Common myeloid progenitor, CD34-positive (primary cell): ENCODE measurements at regions not wholly inside any gene's neighbourhood (a gene's known extent, or its start where the extent isn't known, plus 50 kb on each side); places are given as distances from the start of the nearest gene placed in this dataset.

ENCODE experiments used
- CTCF ChIA-PET: fragments of 350-600 bp; sonication (Branson Sonifier 250); formaldehyde crosslinking; loops from one replicate; lab custom pipeline; 2021; ENCODE audit warnings: antibody characterized with exemption; lab: Charles Lee
- POLR2A ChIA-PET: fragments of 350-600 bp; sonication (Branson Sonifier 250); formaldehyde crosslinking; loops from one replicate; lab custom pipeline; 2021; ENCODE audit warnings: antibody characterized with exemption; lab: Charles Lee
- DNase-seq, 3 donors: peaks; one replicate each; pipeline versions ENCODE4 v3.0.0 to v3.0.0-alpha.2; 2013
- H3K27ac ChIP-seq, 2 experiments: 1 replicate in 1 of 2; 2 replicates in 1 of 2; pipeline ENCODE4 v1.7.0; 2013; ENCODE audit warnings: inconsistent platforms in 2 of 2, low read length in 2 of 2, mild to moderate bottlenecking in 2 of 2, low read depth in 1 of 2, moderate library complexity in 1 of 2; ENCODE audit not compliant: severe bottlenecking in 2 of 2, insufficient read depth in 1 of 2, poor library complexity in 1 of 2
- H3K27me3 ChIP-seq, 5 experiments: replicated peaks in 2 of 5; 1 replicate in 3 of 5; 2 replicates in 2 of 5; pipeline versions ENCODE4 v1.6.1 to v1.7.0; 2013; ENCODE audit warnings: low read length in 4 of 5, mild to moderate bottlenecking in 2 of 5, moderate library complexity in 2 of 5, inconsistent platforms in 1 of 5; ENCODE audit not compliant: insufficient read depth in 5 of 5, control insufficient read depth in 4 of 5
- H3K36me3 ChIP-seq, 4 experiments: 1 replicate in 2 of 4; 2 replicates in 2 of 4; pipeline versions ENCODE4 v1.6.1 to v1.7.0; 2013; ENCODE audit warnings: low read length in 3 of 4, control low read depth in 1 of 4, mild to moderate bottlenecking in 1 of 4; ENCODE audit not compliant: control insufficient read depth in 4 of 4, insufficient read depth in 4 of 4
- H3K4me1 ChIP-seq, 4 experiments: 1 replicate in 3 of 4; 2 replicates in 1 of 4; pipeline versions ENCODE4 v1.6.1 to v1.7.1; 2013; ENCODE audit warnings: low read length in 3 of 4, mild to moderate bottlenecking in 3 of 4, control low read depth in 1 of 4, inconsistent platforms in 1 of 4, moderate library complexity in 1 of 4; ENCODE audit not compliant: control insufficient read depth in 4 of 4, insufficient read depth in 4 of 4; ENCODE audit errors: control extremely low read depth in 1 of 4
- H3K4me3 ChIP-seq, 7 experiments: 1 replicate in 4 of 7; 2 replicates in 3 of 7; pipeline versions ENCODE4 v1.5.1 to v1.7.0; 2013; ENCODE audit warnings: mild to moderate bottlenecking in 7 of 7, low read length in 6 of 7, moderate library complexity in 6 of 7, inconsistent platforms in 2 of 7, low read depth in 2 of 7, control low read depth in 1 of 7; ENCODE audit not compliant: insufficient read depth in 4 of 7, control insufficient read depth in 1 of 7; ENCODE audit errors: extremely low read depth in 1 of 7
- H3K9me3 ChIP-seq, 5 experiments: 1 replicate in 4 of 5; 2 replicates in 1 of 5; pipeline versions ENCODE4 v1.6.1 to v1.7.1; 2013; ENCODE audit warnings: low read length in 4 of 5, mild to moderate bottlenecking in 2 of 5, inconsistent platforms in 1 of 5, low read depth in 1 of 5, moderate library complexity in 1 of 5; ENCODE audit not compliant: control insufficient read depth in 4 of 5, insufficient read depth in 2 of 5; ENCODE audit errors: control extremely low read depth in 1 of 5
- WGBS: methylation state at CpG from one replicate; pipeline ENCODE4 v1.1.5; 2013; ENCODE audit not compliant: insufficient coverage; 5-methylcytosine and 5-hydroxymethylcytosine counted together

DNA sequence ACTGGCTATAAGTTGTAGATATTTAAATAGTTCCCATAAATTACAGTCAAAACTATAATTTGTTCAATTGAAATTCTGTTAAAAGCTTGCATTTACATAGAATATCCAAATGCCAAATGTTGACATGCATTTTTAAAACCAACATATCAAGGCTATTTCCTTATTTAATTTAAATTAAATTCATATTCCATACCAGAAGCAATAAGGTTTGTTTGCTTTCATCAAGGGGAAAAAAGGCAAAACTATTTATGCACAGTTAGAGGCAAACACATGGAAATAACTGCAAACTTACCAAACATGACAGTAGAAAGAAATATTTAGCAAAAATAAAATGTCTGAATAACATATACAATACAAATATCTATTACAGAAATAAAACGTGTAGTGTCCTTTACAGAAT lies 1581.2 kb upstream of the TENM4 start:
- Histone ChIP-seq H3K27ac (no peak overlapping the region), H3K36me3 (no peaks in the 10 kb centered on the region), H3K9me3 (peaks cover 0 to 1% (median 0%) of the 10 kb centered on the region in 5 experiments), H3K27me3 (no peaks in the 10 kb centered on the region), H3K4me3 (no peak overlapping the region), H3K4me1 (no peaks in the 10 kb centered on the region)
- no peak for DNase-seq
- CTCF ChIA-PET, result no interaction called here
- POLR2A ChIA-PET, result no interaction called here
- WGBS, result no CpG with 5 or more reads among the region's 1 CpG

DNA sequence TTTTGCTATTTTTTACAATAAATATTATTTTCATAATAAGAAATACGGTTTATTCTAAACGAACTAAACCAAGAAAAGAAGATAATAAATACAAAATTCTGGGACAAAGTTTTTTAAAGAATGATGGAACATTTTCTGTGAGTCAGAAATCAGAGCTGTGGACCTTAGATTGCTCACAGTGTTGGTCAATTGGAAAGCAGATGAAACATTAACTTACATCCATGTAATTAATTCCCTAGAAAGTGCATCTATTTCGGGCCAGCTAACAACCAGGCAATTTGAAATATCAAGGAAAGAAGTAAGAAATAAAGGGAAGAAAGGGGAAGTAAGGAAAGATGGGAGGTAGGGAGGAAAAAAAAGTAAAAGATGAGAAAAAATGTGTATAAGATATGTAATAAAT lies 1569.8 kb upstream of the TENM4 start:
- Histone ChIP-seq H3K9me3 (no peaks in the 10 kb centered on the region), H3K36me3 (no peaks in the 10 kb centered on the region), H3K4me3 (no peak overlapping the region), H3K4me1 (no peaks in the 10 kb centered on the region), H3K27ac (no peak overlapping the region), H3K27me3 (no peaks in the 10 kb centered on the region)
- WGBS, result no CpG with 5 or more reads among the region's 3 CpGs
- ChIA-PET POLR2A (no interaction called here), CTCF (no interaction called here)
- no peak for DNase-seq

DNA sequence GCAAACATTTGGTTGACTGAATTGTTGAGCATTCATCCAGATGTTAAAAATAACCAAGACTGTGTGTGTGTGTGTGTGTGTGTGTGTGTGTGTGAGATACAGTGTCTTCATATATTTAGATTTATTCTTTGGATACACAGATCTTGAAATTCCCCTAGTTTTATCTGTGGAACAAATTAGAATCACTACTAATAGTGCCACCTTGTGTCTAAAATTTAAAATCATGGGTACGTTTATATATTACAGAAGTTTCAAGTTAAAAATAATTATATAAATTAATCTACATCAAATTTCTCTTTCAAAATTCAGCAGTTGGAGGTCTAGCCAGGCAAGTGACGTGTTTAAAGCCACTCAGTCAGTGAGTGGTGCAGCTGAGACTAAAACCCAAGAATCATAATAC lies 1566.2 kb upstream of the TENM4 start:
- Histone ChIP-seq H3K36me3 (no peaks in the 10 kb centered on the region), H3K4me1 (no peaks in the 10 kb centered on the region), H3K27me3 (no peaks in the 10 kb centered on the region), H3K27ac (no peak overlapping the region), H3K4me3 (no peak overlapping the region), H3K9me3 (no peaks in the 10 kb centered on the region)
- ChIA-PET CTCF (no interaction called here), POLR2A (no interaction called here)
- no CpG with 5 or more reads among the region's 2 CpGs for WGBS
- DNase-seq, result peak in 2 of 3 donors; percentile 5 to 39

DNA sequence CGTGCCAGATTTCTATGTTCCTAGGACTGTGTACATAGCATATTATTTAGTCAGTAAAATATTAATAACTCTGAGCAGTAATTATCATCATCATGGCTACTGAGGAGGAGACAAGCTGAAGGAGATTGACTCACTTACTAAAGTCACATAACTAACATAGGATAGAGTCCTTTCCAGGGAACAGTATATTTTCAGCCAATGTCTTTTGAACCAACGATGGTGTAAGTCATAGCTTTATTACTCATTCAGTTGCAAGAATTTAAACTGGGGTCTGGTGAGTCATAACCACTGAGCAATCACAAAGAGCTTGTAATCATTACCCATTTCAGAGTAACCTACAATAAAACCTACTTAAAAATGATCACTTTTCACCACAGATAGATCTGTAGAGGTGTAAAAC lies 1564.8 kb upstream of the TENM4 start:
- H3K36me3 ChIP-seq, result no peaks in the 10 kb centered on the region
- H3K9me3 ChIP-seq, result no peaks in the 10 kb centered on the region
- no peak overlapping the region for H3K27ac ChIP-seq
- WGBS, result 100% methylated on average over 1 of the region's 2 CpGs
- POLR2A ChIA-PET, result interaction anchor here (0.6 kb wide), 2 partner anchors 648 to 1250 kb away, joined by 3 read pairs; no protein-coding TSS in a partner anchor
- H3K27me3 ChIP-seq, result no peaks in the 10 kb centered on the region
- H3K4me3 ChIP-seq, result no peak overlapping the region
- DNase-seq, result peak in 1 of 3 donors; percentile 9
- CTCF ChIA-PET, result no interaction called here
- no peaks in the 10 kb centered on the region for H3K4me1 ChIP-seq

DNA sequence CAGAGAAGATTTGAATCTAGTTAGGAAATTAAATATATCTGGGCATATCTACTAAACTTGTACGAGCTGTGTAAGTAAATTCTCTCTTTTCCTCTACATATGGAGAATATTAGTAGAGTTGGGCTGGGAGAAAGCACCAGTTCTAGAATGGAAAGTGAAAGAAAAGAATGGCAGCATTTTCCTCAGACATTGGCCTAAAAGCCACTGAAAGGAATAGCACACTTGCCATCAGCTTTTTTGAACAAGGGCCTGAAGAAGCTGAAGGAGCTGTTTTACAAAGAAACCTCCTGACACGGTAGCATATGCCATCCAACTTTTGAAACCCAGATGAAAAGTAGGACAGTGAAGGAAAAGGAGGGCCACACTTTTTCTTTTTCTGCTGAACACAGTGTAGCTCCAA lies 1563.7 kb upstream of the TENM4 start:
- Histone ChIP-seq H3K9me3 (no peaks in the 10 kb centered on the region), H3K36me3 (no peaks in the 10 kb centered on the region), H3K27me3 (no peaks in the 10 kb centered on the region), H3K27ac (no peak overlapping the region), H3K4me3 (no peak overlapping the region), H3K4me1 (no peaks in the 10 kb centered on the region)
- no CpG with 5 or more reads among the region's 2 CpGs for WGBS
- CTCF ChIA-PET, result no interaction called here
- DNase-seq, result no peak
- POLR2A ChIA-PET, result no interaction called here

DNA sequence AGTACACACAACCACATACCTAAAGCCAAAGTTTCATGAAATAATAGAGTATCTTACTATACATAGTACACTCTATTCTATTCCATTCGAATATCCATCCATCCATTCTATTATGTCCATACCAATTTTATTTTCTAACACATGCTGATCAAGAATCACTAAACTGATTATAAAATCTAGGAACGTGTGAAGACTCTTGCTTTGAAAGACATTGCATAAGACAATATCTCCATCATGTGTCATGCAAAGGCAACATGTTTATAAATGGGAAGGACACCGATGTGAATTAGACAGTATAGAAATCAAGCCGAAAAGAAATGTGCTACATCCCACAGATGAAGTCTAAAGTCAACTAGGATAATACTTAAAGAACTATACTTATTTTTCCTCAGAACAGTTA lies 1561.5 kb upstream of the TENM4 start:
- POLR2A ChIA-PET, result no interaction called here
- Histone ChIP-seq H3K4me3 (no peak overlapping the region), H3K36me3 (no peaks in the 10 kb centered on the region), H3K27ac (no peak overlapping the region), H3K4me1 (no peaks in the 10 kb centered on the region), H3K27me3 (no peaks in the 10 kb centered on the region), H3K9me3 (no peaks in the 10 kb centered on the region)
- CTCF ChIA-PET, result no interaction called here
- no peak for DNase-seq
- WGBS, result 84% methylated on average over 2 of the region's 4 CpGs

DNA sequence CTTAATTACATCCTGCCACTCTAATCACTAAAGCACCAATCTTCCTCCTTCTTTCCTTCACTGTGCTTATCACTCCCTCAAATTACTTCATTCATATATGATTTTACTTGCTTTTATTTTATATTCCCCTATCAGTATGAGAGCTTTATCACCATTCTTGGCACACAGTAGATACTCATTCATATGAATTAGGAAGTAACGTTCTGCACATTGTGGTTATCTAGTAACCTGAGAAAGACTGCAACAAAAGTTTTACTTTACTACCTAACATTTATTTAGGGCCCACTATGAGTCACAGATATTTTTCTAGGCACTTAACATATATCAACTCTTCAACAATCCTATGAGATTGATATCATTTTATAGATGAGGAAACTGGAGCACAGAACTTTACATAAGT lies 1559.9 kb upstream of the TENM4 start:
- no CpG with 5 or more reads among the region's 1 CpG for WGBS
- no peaks in the 10 kb centered on the region for H3K4me1 ChIP-seq
- POLR2A ChIA-PET, result no interaction called here

More for the DNA sequence above, 1559.9 kb upstream of the TENM4 start:
- CTCF ChIA-PET, result no interaction called here
- DNase-seq, result peak in 1 of 3 donors; percentile 19
- H3K27me3 ChIP-seq, result no peaks in the 10 kb centered on the region
- H3K36me3 ChIP-seq, result no peaks in the 10 kb centered on the region
- no peak overlapping the region for H3K4me3 ChIP-seq
- no peak overlapping the region for H3K27ac ChIP-seq
- H3K9me3 ChIP-seq, result no peaks in the 10 kb centered on the region
